ENCODE measurements at regions not wholly inside any gene's neighbourhood (a gene's known extent, or its start where the extent isn't known, plus 50 kb on each side); places are given as distances from the start of the nearest gene placed in this dataset.

DNA sequence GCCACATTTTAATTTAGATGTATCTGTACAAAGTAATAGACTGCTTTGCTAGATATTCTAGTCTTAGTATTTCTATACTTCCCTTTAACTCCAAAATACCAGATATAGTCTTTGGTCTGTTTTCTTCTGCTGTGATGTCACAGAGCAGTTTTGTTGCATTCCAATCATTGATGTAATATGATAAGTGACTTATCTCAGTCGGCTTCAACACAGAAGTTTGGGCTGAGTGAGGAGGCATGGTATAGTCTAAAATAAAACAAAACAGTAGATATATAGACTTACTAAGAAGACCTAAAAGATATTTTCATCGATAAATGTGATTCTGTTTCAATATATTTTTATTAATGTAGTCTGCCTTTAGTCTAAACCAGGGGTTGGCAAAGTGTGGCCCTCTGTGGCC lies 169.9 kb downstream of the DCK start:
- no peaks in the 10 kb centered on the region for H3K9me3 Mint-ChIP-seq (ENCODE audit: unreplicated experiment)
- peaks cover 22% of the 10 kb centered on the region for H3K4me1 ChIP-seq
- no peaks in the 10 kb centered on the region for H3K27me3 ChIP-seq (replicated peaks; ENCODE audit: control insufficient read depth, insufficient read depth, low read length)
- no peak overlapping the region for H3K4me3 ChIP-seq (ENCODE audit: low read depth, low read length)
- no peaks in the 10 kb centered on the region for H3K36me3 ChIP-seq (ENCODE audit: control insufficient read depth, insufficient read depth, low read length)
- TF ChIP-seq, protein P1, sequence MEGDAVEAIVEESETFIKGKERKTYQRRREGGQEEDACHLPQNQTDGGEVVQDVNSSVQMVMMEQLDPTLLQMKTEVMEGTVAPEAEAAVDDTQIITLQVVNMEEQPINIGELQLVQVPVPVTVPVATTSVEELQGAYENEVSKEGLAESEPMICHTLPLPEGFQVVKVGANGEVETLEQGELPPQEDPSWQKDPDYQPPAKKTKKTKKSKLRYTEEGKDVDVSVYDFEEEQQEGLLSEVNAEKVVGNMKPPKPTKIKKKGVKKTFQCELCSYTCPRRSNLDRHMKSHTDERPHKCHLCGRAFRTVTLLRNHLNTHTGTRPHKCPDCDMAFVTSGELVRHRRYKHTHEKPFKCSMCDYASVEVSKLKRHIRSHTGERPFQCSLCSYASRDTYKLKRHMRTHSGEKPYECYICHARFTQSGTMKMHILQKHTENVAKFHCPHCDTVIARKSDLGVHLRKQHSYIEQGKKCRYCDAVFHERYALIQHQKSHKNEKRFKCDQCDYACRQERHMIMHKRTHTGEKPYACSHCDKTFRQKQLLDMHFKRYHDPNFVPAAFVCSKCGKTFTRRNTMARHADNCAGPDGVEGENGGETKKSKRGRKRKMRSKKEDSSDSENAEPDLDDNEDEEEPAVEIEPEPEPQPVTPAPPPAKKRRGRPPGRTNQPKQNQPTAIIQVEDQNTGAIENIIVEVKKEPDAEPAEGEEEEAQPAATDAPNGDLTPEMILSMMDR (IDR thresholded peaks at IDR 0.05; ENCODE audit: insufficient read depth in 1 of 2, low read depth in 1 of 2, low read length in 1 of 2, severe bottlenecking in 1 of 2, unreplicated experiment in 1 of 2): no peak
- no TSS peak for BruUV-seq (replicated peaks)
- no peaks in the 10 kb centered on the region for H3K36me3 Mint-ChIP-seq (ENCODE audit: insufficient read depth, unreplicated experiment)
- no peak overlapping the region for H3K27ac Mint-ChIP-seq (ENCODE audit: unreplicated experiment)
- H3K4me1 Mint-ChIP-seq (ENCODE audit: low read depth, unreplicated experiment): peaks cover 6% of the 10 kb centered on the region
- peak in 1 of 2 experiments; percentile 10 for DNase-seq
- no peak overlapping the region for H3K4me3 Mint-ChIP-seq (ENCODE audit: unreplicated experiment)
- ChIA-PET CTCF (no interaction called here), POLR2A (no interaction called here)
- H3K9me3 ChIP-seq: no peaks in the 10 kb centered on the region
- intact Hi-C loops (cut with micrococcal nuclease; ENCODE audit: unreplicated experiment): no loop called here
- H3K27me3 Mint-ChIP-seq (ENCODE audit: insufficient read depth, unreplicated experiment): no peaks in the 10 kb centered on the region

DNA sequence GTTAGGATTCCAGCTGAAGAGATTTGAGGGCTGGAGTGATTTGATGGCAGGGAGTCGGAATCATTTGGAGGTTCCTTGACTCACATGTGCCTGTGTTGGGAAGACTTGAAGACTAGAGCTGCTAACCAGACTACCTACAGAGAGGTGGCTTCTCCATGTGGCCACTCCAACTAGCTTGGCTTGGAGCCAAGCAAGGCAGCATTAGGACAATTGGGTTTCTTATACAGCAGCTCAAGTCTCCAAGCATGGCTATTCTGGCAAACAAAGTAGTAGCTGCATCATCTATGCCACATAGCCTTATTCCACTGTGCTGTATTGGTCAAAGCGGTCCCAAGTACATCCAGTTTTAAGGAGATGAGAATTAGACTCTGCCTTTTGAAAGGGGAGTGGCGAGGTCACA lies 171.7 kb upstream of the SLC4A4 start:
- DNase-seq: no peak
- Histone ChIP-seq H3K36me3 (ENCODE audit: control insufficient read depth, insufficient read depth, low read length) (no peaks in the 10 kb centered on the region), H3K9me3 (no peaks in the 10 kb centered on the region), H3K4me3 (ENCODE audit: low read depth, low read length) (no peak overlapping the region), H3K4me1 (peaks cover 15% of the 10 kb centered on the region), H3K27me3 (replicated peaks; ENCODE audit: control insufficient read depth, insufficient read depth, low read length) (no peaks in the 10 kb centered on the region)
- intact Hi-C loops (cut with micrococcal nuclease; ENCODE audit: unreplicated experiment): no loop called here
- H3K27me3 Mint-ChIP-seq (ENCODE audit: insufficient read depth, unreplicated experiment): no peaks in the 10 kb centered on the region
- H3K27ac Mint-ChIP-seq (ENCODE audit: unreplicated experiment): no peak overlapping the region
- CTCF ChIA-PET: no interaction called here
- TF ChIP-seq, protein P1 (IDR thresholded peaks at IDR 0.05; ENCODE audit: insufficient read depth in 1 of 2, low read depth in 1 of 2, low read length in 1 of 2, severe bottlenecking in 1 of 2, unreplicated experiment in 1 of 2): no peak
- POLR2A ChIA-PET: no interaction called here
- no peaks in the 10 kb centered on the region for H3K36me3 Mint-ChIP-seq (ENCODE audit: insufficient read depth, unreplicated experiment)
- BruUV-seq (replicated peaks): no TSS peak
- no peaks in the 10 kb centered on the region for H3K4me1 Mint-ChIP-seq (ENCODE audit: low read depth, unreplicated experiment)
- no peak overlapping the region for H3K4me3 Mint-ChIP-seq (ENCODE audit: unreplicated experiment)
- H3K9me3 Mint-ChIP-seq (ENCODE audit: unreplicated experiment): no peaks in the 10 kb centered on the region

DNA sequence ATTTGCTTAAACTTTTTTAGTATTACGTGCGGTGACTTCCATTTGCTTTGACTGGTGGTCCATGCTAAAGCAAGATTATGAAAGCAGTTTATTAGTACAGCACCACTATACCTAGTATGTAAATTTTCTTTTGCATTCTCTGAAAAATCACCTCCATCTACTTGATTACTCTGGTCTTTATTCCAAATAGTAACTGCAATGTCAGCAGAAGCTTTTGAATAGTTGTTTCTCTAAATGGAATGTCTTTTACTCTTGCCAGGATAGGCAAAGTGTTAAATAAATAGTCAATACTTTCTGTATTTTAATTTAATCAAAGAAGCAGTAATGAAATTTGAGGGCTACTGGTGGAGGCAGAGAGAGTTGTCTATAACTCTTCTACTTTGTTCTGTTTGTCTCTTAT lies 167.2 kb upstream of the SLC4A4 start:
- no peaks in the 10 kb centered on the region for H3K9me3 ChIP-seq
- Mint-ChIP-seq H3K4me3 (ENCODE audit: unreplicated experiment) (no peak overlapping the region), H3K9me3 (ENCODE audit: unreplicated experiment) (peaks cover 7% of the 10 kb centered on the region), H3K27me3 (ENCODE audit: insufficient read depth, unreplicated experiment) (peaks cover 3% of the 10 kb centered on the region), H3K36me3 (ENCODE audit: insufficient read depth, unreplicated experiment) (no peaks in the 10 kb centered on the region), H3K4me1 (ENCODE audit: low read depth, unreplicated experiment) (no peaks in the 10 kb centered on the region), H3K27ac (ENCODE audit: unreplicated experiment) (no peak overlapping the region)
- no peak for DNase-seq
- H3K4me3 ChIP-seq (ENCODE audit: low read depth, low read length): no peak overlapping the region
- ChIA-PET CTCF (no interaction called here), POLR2A (no interaction called here)
- no TSS peak for BruUV-seq (replicated peaks)
- H3K4me1 ChIP-seq: no peaks in the 10 kb centered on the region
- no peaks in the 10 kb centered on the region for H3K36me3 ChIP-seq (ENCODE audit: control insufficient read depth, insufficient read depth, low read length)
- intact Hi-C loops (cut with micrococcal nuclease; ENCODE audit: unreplicated experiment): no loop called here
- TF ChIP-seq, protein P1 (IDR thresholded peaks at IDR 0.05; ENCODE audit: insufficient read depth in 1 of 2, low read depth in 1 of 2, low read length in 1 of 2, severe bottlenecking in 1 of 2, unreplicated experiment in 1 of 2): no peak
- no peaks in the 10 kb centered on the region for H3K27me3 ChIP-seq (replicated peaks; ENCODE audit: control insufficient read depth, insufficient read depth, low read length)
